B cell (primary cell): ENCODE measurements at regions not wholly inside any gene's neighbourhood (a gene's known extent, or its start where the extent isn't known, plus 50 kb on each side); places are given as distances from the start of the nearest gene placed in this dataset.

Experiments used
- CTCF ChIP-seq: fragments of 200-600 bp; IDR thresholded peaks from one replicate; pipeline ENCODE4 v1.8.0; 2022; ENCODE audit warnings: antibody characterized with exemption, mild to moderate bottlenecking
- EZH2 ChIP-seq: IDR thresholded peaks from 2 replicates; pipeline ENCODE4 v1.6.1; 2012; ENCODE audit warnings: borderline replicate concordance, low read depth, mild to moderate bottlenecking, moderate library complexity, low read length; ENCODE audit not compliant: insufficient read depth, poor library complexity, severe bottlenecking

GRCh38 chr4:14581741-14582140, 420.5 kb upstream of the CPEB2 start:
- no peak for TF ChIP-seq CTCF
- TF ChIP-seq EZH2: no peak
